ENCODE measurements at regions not wholly inside any gene's neighbourhood (a gene's known extent, or its start where the extent isn't known, plus 50 kb on each side); places are given as distances from the start of the nearest gene placed in this dataset.

DNA sequence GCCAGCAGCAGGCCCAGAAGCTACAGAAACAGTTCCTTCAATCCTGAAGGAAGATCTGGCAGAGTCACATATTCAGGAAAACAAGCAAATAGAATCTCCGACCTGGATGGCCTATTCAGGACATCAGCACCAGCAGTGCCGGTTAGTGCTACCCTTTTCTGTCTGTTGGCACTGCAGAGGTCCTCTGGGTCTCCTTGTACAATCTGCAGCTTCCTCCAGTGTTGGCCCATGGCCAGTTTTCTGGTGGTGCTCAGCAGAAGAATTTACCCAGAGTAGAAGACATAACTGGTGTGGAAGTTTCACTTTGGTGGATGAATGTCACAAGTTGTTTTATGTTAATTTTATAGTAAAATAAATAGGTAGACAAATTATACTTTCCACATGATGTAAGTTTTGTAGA is 498.1 kb downstream of the COG6 start:
- DNase-seq, result no peak

DNA sequence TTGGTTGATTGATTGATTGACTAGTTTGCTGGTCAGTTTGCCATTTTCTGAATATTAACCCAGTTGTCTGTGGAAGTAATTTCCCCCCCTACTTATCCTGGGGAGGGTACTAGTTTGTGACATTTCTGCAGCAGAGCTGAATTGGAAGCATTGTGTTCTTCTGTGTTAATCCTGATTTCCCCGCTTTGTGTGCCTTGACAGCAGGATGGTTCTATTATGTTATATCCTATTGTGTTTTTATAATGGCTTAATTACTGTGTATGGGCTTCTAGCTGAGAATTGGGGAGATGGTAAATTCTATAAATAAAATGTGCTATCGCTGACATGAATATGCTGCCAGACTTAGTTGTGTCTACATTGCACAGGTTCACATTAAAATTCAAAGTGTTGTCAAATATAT is 499.7 kb downstream of the COG6 start:
- DNase-seq, result no peak

DNA sequence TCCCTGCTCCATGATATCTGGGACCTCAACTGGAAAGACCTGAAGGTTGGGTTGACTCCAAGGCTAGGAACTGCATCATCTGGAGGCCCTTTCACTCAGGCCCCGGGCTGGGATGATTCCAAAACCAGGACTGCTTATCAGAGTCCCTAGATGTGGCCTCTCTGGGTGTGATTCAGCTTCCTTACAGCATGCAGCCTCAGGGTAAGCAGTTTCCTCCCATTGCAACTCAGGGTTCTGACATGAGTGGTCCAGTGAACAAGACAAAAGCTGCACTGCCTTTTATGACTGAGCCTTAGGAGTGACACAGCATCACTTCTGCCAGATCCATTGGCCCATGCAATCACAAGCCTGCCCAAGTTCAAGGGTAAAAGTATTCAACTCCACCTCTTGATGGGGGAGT is 502.8 kb downstream of the COG6 start:
- no peak for DNase-seq

DNA sequence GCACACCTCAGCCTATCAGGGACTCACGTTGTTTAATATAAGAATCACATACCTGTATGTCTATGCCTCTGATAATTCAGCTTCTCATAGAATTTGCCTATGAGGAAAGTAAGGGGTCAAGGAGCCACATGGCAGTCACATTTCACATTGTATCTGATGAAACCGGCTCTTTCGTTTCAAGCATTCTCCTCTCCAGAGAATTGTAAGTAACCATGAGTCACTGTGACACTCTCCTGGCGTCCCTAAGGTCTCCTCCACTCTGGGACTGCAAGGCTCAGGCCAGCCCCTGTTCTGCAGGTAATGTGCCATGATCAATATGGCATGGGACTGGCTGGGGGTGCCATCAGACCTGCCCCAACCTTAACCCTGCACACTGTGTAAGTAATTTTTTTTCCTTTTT is 503.3 kb downstream of the COG6 start:
- no peak for DNase-seq

DNA sequence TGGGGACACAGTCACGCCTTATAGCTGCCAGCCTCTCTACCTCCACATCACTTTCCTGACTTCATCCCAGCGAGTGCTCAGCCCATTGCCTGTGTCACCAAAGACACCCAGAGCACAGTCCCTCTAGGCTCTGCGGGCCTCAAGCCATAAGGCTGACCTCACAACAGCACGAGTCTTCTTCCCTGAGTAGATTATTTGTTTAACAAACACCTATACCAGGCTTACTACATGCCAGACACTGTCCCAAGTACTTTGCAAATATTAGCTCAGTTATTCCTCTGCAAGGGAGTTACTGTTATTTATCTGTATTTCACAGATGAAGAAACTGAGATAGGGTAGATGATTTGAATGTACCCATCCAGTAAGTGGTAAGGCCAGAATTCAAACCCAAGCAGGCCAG is 504.3 kb downstream of the COG6 start:
- no peak for DNase-seq

DNA sequence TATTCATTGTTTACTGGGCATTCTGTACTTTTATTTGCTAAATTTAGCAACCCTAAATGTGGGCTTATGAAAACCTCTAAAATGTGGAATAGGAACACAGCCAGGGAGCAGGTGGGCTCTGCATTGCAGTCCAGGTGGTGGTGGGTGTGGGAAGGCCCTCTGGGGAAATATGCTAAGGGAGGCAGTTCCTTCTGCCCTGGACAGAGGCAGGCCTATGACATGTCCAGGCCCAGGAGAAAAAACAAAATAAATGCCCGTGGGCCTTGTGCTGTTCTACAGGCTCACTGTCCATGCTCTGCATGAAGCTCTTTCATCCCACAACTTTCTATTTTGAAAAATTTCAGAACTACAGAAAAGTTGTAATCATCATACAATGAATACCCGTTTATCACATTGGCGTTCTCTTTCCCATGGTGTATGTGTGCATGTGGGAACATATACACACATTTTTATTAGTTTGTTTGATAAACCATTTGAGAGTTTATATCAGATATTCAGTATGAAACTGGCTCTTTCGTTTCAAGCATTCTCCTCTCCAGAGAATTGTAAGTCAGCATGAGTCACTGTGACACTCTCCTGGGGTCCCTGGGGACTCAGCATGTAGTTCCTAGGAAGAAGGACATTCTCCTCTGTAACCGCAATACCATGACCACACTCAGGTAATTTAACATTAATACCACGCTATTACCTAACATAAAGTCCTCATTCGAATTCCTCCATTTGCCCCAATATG is 505.3 kb downstream of the COG6 start:
- no peak for DNase-seq

DNA sequence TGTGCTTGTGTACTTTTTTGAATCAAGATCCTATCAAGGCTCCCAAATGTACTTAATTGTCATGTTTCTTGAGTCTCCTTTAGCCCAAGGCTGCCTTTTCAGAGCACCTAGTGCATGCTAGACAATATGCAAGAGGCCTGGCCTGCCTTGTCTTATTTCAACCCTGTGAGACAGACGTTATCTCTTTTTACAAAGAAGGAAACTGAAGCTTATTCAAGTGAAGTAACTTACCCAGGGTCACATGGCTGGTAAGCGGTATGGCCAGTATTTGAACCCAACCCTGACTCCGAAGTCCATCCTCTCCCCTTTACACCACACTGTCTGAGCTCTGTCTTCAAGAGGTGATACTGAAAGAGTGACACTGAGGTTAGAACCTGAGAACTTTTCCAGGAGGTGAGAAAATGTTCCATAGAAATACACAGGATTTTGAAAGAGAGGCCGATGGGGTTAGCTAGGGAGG is 505.1 kb downstream of the FOXO1 start:
- no peak for DNase-seq

DNA sequence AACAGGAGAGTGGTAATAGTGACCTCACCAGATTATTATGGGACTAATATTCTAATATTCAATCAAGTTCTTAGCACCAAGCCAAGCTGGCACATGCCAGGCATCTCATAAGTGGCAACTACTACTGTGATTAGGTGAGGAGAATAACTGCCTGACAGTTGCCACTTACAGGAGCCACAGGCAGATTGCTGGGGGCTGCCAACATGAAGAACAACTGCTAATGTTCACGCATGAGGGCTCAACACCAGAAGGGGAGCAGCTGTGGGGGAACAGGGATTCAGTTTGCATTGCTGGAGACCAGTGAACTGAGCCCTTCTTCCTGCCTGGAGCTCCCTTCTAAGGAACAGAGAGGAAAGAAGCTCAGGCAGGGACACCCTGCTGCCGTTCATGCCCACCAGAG is 504.5 kb downstream of the FOXO1 start:
- no peak for DNase-seq

DNA sequence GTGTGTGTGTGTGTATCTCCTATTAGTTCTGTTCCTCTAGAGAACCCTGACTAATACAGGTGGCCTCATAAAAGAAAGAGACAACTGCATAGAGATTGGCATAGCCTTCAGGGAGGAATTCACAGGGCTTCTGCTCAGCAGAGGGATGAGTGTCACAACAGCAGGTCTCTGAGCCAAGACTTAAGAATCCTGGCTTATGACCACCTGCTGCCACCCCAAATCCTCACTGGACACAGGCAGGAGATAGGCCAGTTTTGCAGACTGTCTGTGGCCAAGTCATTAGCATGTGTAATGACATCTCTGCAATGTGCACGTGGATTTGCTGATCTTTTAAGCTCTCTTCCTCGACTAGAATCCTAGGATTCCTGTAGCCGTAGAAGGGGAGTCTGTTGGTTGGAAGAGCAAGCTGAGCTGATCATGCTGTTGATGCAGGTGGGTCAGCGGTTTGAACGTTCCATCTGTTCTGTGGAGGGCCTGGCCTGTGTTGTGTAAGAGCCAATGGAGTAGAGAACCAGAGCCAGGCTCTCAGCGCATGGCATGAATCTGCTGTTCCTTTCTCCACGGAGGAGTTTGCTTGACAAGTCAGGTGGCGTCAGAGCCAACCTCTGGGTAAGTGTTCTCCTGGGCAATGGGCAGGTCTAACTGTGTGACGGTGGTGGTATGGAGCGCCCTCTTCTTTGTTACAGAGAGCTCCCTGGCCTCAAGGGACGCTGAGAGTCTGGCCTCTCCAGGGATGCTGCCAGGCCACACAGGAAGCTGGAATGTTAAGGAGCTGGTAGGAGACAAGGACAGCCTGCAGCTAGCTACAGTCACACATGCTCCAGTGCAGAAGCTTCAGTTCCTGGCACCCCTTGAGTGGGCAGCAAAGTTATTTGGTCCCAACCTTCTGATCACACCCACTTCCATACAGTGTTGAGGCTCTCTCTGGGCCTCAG is 503.1 kb downstream of the FOXO1 start:
- DNase-seq, result no peak

DNA sequence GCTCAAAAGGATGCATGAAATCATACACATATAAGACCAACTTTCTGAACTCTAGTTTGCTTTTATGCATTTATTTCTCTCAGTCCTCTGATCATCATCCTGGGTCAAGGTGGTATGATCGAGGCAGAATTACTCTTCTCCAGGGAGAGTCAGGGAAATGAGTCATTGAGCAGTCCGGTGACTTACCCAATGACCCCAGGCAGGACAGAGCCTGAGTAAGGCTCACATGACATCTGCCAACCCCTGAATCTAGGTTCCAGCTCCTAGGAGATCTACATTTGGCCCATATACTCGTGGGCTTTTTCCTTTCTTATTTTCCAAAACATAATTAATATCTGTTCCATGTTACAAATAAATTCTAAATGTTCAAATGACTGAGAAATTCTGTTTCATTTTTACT is 502.3 kb downstream of the FOXO1 start:
- DNase-seq, result no peak

DNA sequence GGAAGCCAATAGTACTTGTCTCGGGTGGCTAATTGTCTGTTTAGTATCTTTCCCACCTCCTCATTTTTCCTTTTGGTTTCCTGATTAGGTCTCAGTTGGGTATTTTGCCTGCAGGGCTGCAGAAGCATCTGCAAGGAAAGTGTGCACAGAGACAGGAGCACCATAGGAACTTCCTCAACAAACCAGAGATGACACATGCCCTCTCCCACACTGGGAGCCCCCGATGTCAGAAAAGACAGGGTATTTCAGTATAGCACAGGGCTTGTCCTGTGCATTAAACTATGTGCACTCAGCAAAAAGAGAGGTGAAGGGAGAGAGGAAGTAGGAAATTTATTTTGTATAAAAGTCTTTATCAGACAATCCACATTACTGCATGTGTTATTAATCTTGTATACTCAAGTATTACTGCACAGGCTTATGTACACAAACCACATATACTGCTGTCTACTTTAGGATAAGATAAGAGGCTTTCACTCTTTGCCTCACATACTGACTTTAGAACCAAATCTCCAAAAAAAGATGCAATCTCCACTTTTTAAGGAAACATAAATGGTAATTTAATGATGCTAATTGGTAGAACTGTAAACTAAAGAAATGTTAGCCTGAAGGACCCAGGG is 501.0 kb downstream of the FOXO1 start:
- DNase-seq, result no peak

DNA sequence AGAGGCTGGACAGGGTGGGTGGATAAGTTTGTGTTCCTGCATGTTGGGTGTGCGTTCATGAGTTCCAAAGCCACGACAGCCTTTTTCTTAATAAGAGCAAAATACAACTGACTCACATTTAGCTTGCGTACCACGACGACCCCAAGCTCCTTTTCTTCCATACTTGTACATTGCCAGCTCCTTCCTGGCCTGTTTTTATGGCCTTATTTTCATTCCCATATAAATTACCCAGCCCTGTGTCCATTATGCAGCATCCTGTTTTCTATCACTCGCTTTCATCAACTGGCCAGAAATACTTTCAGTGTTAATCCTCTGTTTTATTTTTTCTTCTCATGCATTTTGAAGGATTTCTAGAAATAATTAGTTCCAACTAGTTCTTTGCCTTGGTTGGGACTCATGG is 499.1 kb downstream of the FOXO1 start:
- no peak for DNase-seq

DNA sequence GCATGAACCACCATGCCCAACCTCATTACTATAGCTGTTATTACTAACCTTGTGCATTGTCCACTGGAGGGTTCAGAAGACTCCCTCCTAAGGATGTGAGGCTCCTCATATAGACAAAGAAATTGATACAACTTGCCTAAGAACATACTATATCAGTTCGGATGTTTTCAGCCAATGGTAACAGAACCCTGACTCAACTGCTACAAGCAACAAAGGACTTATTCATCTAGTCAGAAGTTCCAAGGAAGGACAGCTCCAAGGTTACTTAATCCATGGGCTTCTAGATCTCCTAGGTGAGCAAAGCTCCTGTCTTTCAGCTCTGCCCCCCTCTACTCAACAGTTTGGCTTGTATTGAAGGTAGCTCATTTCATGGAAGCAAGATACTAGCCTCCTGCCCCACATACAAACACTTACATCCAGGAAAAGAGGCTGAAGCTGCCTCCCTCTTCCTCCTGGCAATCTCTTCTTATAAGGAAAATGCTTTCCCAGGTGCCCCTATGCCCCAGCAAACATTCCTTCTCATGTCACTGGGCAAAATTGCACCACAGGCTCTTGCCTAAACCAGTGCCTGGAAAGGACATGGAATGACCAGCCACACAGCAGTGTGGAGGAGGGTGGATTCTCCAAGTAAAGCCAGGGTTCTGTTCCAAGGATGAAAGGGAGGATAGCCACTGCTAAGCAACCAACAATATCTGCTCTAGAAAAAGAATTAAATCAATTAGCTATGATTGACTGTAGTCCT is 497.8 kb downstream of the FOXO1 start:
- no peak for DNase-seq

DNA sequence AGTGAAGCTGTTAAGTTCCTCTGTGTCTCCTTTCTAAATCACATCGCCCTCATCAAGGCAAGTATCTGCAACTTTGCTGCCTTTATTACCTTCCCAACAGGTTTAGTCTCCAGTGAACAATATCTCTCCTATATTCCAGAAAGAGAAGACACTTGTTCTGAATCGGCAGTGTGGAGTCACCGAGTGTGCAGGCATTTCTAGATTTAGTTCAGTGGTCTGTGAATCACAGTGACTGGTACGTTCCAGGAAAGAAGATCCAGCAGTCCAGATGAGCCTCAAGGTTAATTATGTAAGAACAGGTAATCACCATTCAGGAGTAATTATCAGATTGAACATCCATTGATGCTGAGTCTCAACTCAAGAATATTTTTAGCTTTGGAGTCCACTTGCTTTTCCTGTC is 497.0 kb downstream of the FOXO1 start:
- DNase-seq, result no peak

DNA sequence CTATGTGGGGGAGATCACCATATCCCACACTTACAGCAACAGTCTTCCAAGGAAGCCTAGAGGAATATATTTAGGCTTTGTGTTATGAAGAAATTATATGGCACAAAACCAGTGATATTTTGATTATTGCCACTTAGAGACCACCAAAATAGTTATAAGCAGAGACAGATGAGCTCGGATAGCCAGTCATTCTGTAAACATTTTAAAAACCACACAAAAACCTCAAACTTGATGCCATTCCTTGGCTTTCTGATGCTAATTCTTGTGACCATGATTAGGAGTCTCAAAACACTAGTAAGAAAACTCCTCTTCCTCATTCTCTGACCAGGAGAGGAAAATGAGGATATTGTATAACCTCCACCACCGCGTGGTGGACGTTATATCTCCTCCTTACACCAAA is 496.4 kb downstream of the FOXO1 start:
- DNase-seq, result no peak

DNA sequence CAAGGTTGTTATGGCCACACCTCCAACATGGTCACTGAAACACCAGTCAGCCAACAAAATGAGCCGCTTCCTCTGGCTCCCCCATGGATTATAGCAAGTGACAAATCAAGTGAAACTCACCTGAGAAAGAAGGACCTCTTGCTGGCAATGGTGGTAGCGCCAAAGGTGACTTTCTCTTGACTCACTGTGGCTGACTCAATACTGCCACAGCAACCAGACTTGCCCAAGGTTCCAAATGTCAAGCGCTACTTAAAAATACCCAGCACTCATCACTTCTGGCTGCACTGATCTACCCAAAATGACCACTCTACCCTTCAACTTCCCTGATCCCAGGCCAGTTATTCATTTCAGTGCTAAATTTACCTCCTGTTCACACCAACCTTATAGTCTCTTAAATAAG is 495.5 kb downstream of the FOXO1 start:
- no peak for DNase-seq

DNA sequence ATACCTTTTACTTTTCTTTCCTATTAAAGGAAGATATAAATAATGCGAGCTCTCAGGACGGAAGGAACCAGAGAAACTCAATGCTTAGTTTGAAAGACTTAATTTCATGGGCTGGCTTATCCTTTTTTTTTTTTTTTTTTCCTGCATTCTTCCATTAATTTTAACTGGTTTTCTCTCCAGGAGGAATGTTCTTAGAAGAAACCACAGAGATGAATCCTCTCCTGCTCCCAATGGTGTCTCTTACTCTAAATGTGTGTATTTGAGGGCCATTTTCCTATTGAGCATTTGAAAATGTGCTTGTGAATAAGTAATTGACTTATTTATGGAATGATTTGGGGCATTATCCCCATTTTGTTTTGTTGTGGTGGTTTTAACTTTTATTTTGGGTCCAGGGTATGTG is 494.9 kb downstream of the FOXO1 start:
- no peak for DNase-seq

DNA sequence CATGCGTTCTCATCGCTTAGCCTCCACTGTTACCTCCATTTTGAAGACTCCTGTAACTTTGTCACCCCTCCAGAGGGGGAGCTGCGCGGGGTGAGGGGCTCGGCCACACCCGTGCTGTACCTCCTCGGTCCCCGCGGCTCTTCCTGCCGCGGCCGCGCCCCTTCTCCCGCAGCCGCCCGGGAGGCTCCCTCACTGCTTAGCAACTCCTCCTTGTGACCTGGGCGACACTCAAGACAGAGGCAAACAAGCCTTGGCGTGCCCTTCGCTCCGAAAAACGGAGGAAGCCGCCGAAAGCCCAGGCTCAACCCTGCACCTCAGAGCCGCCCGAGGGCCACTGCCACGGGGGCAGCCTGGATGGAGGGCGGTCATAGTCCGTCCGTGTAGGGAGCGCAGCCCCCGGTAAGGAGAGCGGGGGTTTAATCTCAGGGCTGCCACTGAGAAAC is 494.3 kb downstream of the FOXO1 start:
- DNase-seq, result no peak

DNA sequence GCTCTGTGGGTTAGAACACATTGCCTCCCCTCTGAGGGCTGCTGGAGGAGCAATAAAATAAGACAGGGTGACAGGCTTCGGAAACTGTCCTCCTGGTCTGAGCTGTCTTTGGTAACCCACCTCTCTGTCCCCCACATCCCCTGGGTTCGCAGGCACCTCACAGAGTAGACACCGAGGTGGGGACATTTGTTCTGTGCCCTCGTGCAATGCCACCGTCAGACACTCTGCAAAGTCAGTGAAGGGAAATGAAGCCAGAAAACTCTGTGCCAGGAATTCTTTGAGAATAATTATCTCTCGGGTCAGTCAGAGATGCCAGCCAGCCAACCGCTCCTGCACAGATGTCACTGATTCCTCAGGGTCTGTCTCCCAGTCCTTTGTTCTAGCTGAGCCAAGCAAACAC is 493.6 kb downstream of the FOXO1 start:
- no peak for DNase-seq

DNA sequence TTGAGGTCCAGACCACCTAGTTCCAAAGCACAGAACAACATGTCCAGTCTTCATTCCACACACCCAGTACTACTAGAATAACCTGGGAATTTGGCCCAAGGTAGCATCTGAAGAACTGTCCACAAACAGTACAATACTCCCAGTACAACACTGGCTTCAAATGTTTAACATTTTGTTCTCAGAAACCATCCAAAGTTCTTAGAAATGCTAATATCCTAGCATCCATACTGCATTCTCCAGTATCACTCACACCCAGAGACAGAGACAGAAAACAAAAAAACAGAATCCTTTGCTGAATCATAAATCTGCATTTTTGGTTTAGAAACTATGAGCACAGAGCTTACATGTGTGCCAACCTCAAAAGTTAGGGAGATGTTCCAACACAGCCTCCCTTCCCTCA is 490.8 kb downstream of the FOXO1 start:
- DNase-seq, result no peak

DNA sequence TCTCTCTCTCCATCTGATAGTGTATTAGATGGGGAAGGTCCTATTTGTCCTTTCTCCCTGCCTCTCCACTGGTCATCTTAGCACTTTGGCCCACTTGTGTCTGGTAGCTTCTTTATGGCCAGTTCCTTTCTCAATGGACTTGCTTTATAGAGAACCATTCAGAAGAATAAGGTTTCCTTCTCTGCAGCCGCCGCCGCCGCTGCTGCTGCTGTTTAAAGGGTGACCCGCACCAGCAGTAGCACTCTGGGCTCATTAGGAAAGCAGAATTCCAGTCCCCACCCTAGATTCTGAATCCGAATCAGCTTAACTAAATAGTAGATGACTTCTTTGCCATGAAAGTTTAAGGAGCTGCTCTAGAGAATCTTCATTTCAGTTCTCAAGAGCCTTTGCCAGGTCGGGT is 490.2 kb downstream of the FOXO1 start:
- DNase-seq, result no peak

DNA sequence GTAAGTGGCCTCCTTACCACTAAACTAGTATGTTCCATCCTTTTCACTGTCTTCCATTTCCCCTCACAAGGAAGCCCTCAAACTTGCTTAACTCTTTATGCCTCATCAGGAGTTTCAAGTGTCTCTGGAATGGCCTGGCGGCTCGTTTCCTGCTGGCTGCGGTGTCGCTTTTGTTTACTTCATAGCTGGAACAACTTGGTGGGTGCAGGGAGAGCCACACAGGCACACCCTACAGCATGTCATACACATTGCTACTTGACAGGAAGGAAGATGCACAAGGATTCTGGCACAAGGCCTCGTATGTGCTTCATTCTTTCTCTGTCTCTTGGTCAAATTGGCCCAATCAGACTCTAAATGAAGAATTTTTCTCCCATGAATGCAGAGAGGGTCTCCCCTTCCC is 488.3 kb downstream of the FOXO1 start:
- no peak for DNase-seq
